Prostate gland (tissue), 2 donors: ENCODE measurements at regions not wholly inside any gene's neighbourhood (a gene's known extent, or its start where the extent isn't known, plus 50 kb on each side); places are given as distances from the start of the nearest gene placed in this dataset.

ENCODE experiments used
- CTCF ChIP-seq, 4 experiments: fragments of 200-600 bp in 2 of 4; fragments of 450-650 bp in 2 of 4; sonication (generic) in 2 of 4; IDR thresholded peaks; 1 replicate in 3 of 4; 2 replicates in 1 of 4; pipeline ENCODE4 v1.5.1; 2016 to 2019; ENCODE audit warnings: antibody characterized with exemption in 4 of 4, mild to moderate bottlenecking in 2 of 4, moderate library complexity in 2 of 4
- POLR2A ChIP-seq: fragments of 450-650 bp; IDR thresholded peaks from one replicate; pipeline ENCODE4 v1.6.1; 2016; ENCODE audit warnings: antibody characterized with exemption, mild to moderate bottlenecking
- POLR2AphosphoS5 ChIP-seq: sonication (generic); formaldehyde crosslinking; IDR thresholded peaks from one replicate; pipeline ENCODE4 v1.6.1; 2017; ENCODE audit warnings: antibody characterized with exemption

DNA sequence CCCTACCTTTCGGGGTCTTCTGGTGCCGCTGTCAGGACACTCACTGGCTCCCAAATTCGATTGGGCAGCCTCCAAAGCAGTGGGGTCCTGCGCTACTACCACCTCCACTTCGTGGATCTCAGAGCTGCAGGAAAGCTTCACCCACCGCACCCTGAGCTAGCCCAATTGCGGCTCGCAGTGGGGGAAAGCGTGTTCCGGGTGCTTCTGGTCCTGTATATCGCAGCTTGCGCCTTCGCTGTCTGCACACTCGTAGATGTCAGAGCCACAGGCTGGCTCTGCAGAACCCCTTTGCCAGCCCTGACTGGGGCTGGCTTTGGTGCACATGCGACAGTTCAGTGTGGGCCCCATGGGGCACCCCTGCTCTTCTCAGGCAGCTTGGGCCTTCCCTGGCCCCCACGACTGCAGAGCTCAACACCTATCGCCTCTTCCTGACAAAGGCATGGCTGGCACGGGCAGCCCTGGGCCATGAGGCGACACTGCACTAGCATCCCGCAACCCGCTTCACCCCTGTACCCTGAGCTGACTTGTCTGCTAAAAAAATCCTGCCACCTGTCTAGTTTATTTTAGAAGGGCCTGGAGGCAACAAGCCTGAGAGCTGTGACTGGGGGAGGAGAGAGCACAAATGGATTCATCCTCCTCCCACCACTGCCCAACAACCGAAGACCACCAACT, 78.7 kb upstream of the ABI1 start:
- TF ChIP-seq CTCF (IDR thresholded peaks at IDR 0.05) (no peak), POLR2A (no peak), POLR2AphosphoS5 (no peak)
